ENCODE measurements at regions not wholly inside any gene's neighbourhood (a gene's known extent, or its start where the extent isn't known, plus 50 kb on each side); places are given as distances from the start of the nearest gene placed in this dataset.
"Not testable (repeated sequence)": the region's sequence is repeated elsewhere in the genome, so short reads cannot be mapped to it uniquely, and the experiment has no call there.

- peak; percentile 82 for TF ChIP-seq CTCF (IDR thresholded peaks at IDR 0.05)
Observed at GRCh38 chr2:89048138-89049066, 356.9 kb downstream of the RPIA start.

GRCh38 chr2:89058616-89059015 is 367.1 kb downstream of the RPIA start:
- not testable (repeated sequence) for H3K4me3 Mint-ChIP-seq; H3K4me1 Mint-ChIP-seq (ENCODE audit: low read depth); H3K27me3 Mint-ChIP-seq (ENCODE audit: insufficient read depth); H3K9me3 Mint-ChIP-seq; H3K36me3 Mint-ChIP-seq (ENCODE audit: low read depth); H3K27ac Mint-ChIP-seq; DNase-seq

More at GRCh38 chr2:89048138-89049066, 356.9 kb downstream of the RPIA start:
- H3K27me3 Mint-ChIP-seq (ENCODE audit: insufficient read depth); H3K9me3 Mint-ChIP-seq; H3K4me1 Mint-ChIP-seq (ENCODE audit: low read depth); H3K27ac Mint-ChIP-seq; H3K4me3 Mint-ChIP-seq; H3K36me3 Mint-ChIP-seq (ENCODE audit: low read depth): not testable (repeated sequence)
- DNase-seq = peak; percentile 30

GRCh38 chr2:89061174-89061573 is 369.7 kb downstream of the RPIA start:
- H3K27ac Mint-ChIP-seq; H3K9me3 Mint-ChIP-seq; H3K4me3 Mint-ChIP-seq; DNase-seq; H3K27me3 Mint-ChIP-seq (ENCODE audit: insufficient read depth); H3K36me3 Mint-ChIP-seq (ENCODE audit: low read depth); H3K4me1 Mint-ChIP-seq (ENCODE audit: low read depth): not testable (repeated sequence)

GRCh38 chr2:89076771-89077170 is 385.3 kb downstream of the RPIA start:
- not testable (repeated sequence) for DNase-seq; H3K36me3 Mint-ChIP-seq (ENCODE audit: low read depth); H3K4me1 Mint-ChIP-seq (ENCODE audit: low read depth); H3K27me3 Mint-ChIP-seq (ENCODE audit: insufficient read depth); H3K27ac Mint-ChIP-seq; H3K9me3 Mint-ChIP-seq; H3K4me3 Mint-ChIP-seq

- not testable (repeated sequence) for H3K9me3 Mint-ChIP-seq; H3K4me3 Mint-ChIP-seq; DNase-seq; H3K27me3 Mint-ChIP-seq (ENCODE audit: insufficient read depth); H3K27ac Mint-ChIP-seq; H3K36me3 Mint-ChIP-seq (ENCODE audit: low read depth); H3K4me1 Mint-ChIP-seq (ENCODE audit: low read depth)
Observed at GRCh38 chr2:89092911-89093310, 401.4 kb downstream of the RPIA start.

GRCh38 chr2:89095060-89095459 is 403.6 kb downstream of the RPIA start:
- H3K4me3 Mint-ChIP-seq; H3K9me3 Mint-ChIP-seq; H3K27me3 Mint-ChIP-seq (ENCODE audit: insufficient read depth); H3K27ac Mint-ChIP-seq; DNase-seq; H3K36me3 Mint-ChIP-seq (ENCODE audit: low read depth); H3K4me1 Mint-ChIP-seq (ENCODE audit: low read depth): not testable (repeated sequence)

- DNase-seq = not testable (repeated sequence)
Observed at GRCh38 chr2:89102587-89102986, 411.1 kb downstream of the RPIA start.

GRCh38 chr2:89106369-89107019 is 415.0 kb downstream of the RPIA start:
- not testable (repeated sequence) for H3K9me3 Mint-ChIP-seq; H3K4me1 Mint-ChIP-seq (ENCODE audit: low read depth); H3K27me3 Mint-ChIP-seq (ENCODE audit: insufficient read depth); H3K4me3 Mint-ChIP-seq; H3K27ac Mint-ChIP-seq; H3K36me3 Mint-ChIP-seq (ENCODE audit: low read depth); DNase-seq

More at GRCh38 chr2:89102587-89102986, 411.1 kb downstream of the RPIA start:
- not testable (repeated sequence) for H3K27me3 Mint-ChIP-seq (ENCODE audit: insufficient read depth); H3K27ac Mint-ChIP-seq; H3K36me3 Mint-ChIP-seq (ENCODE audit: low read depth); H3K9me3 Mint-ChIP-seq; H3K4me3 Mint-ChIP-seq; H3K4me1 Mint-ChIP-seq (ENCODE audit: low read depth)

- H3K27me3 Mint-ChIP-seq (ENCODE audit: insufficient read depth); H3K4me3 Mint-ChIP-seq; H3K4me1 Mint-ChIP-seq (ENCODE audit: low read depth); H3K27ac Mint-ChIP-seq; H3K36me3 Mint-ChIP-seq (ENCODE audit: low read depth); H3K9me3 Mint-ChIP-seq: not testable (repeated sequence)
- peak; percentile 8 for DNase-seq
- TF ChIP-seq CTCF (IDR thresholded peaks at IDR 0.05) = peak; percentile 43; the same call in 1 of the 2 replicates
Observed at GRCh38 chr2:89112434-89112833, 421.0 kb downstream of the RPIA start.

- H3K27ac Mint-ChIP-seq; H3K36me3 Mint-ChIP-seq (ENCODE audit: low read depth); H3K4me1 Mint-ChIP-seq (ENCODE audit: low read depth); H3K27me3 Mint-ChIP-seq (ENCODE audit: insufficient read depth); H3K9me3 Mint-ChIP-seq; H3K4me3 Mint-ChIP-seq; DNase-seq: not testable (repeated sequence)
Observed at GRCh38 chr2:89113286-89113685, 421.8 kb downstream of the RPIA start.

- H3K36me3 Mint-ChIP-seq (ENCODE audit: low read depth); H3K9me3 Mint-ChIP-seq; DNase-seq; H3K4me3 Mint-ChIP-seq; H3K27me3 Mint-ChIP-seq (ENCODE audit: insufficient read depth); H3K27ac Mint-ChIP-seq; H3K4me1 Mint-ChIP-seq (ENCODE audit: low read depth): not testable (repeated sequence)
Observed at GRCh38 chr2:89129440-89129839, 438.0 kb downstream of the RPIA start.

All from HFFc6 (cell line).